ENCODE measurements at regions not wholly inside any gene's neighbourhood (a gene's known extent, or its start where the extent isn't known, plus 50 kb on each side); places are given as distances from the start of the nearest gene placed in this dataset.
"Not testable (repeated sequence)": the region's sequence is repeated elsewhere in the genome, so short reads cannot be mapped to it uniquely, and the experiment has no call there.

- DNase-seq (ENCODE audit: low spot score): no peak
Observed at GRCh38 chr9:90981726-90982125, 180.1 kb downstream of the SYK start.

- no peak for DNase-seq (ENCODE audit: low spot score)
Observed at GRCh38 chr9:90983394-90983793, 181.8 kb downstream of the SYK start.

- DNase-seq (ENCODE audit: low spot score): no peak
Observed at GRCh38 chr9:90985631-90986030, 184.0 kb downstream of the SYK start.

- DNase-seq (ENCODE audit: low spot score): no peak
Observed at GRCh38 chr9:90986161-90986560, 184.5 kb downstream of the SYK start.

- DNase-seq (ENCODE audit: low spot score): no peak
Observed at GRCh38 chr9:90987566-90987965, 185.9 kb downstream of the SYK start.

- no peak for DNase-seq (ENCODE audit: low spot score)
Observed at GRCh38 chr9:90988318-90988717, 186.7 kb downstream of the SYK start.

- DNase-seq (ENCODE audit: low spot score): no peak
Observed at GRCh38 chr9:90991953-90992352, 190.3 kb downstream of the SYK start.

- no peak for DNase-seq (ENCODE audit: low spot score)
Observed at GRCh38 chr9:90995516-90995915, 193.9 kb downstream of the SYK start.

- no peak for DNase-seq (ENCODE audit: low spot score)
Observed at GRCh38 chr9:90996154-90997065, 194.8 kb downstream of the SYK start.

- DNase-seq (ENCODE audit: low spot score): no peak
Observed at GRCh38 chr9:90998573-90998972, 197.0 kb downstream of the SYK start.

GRCh38 chr9:90999425-91000397 lies 198.1 kb downstream of the SYK start:
- no peak for DNase-seq (ENCODE audit: low spot score)

GRCh38 chr9:91001146-91001611 lies 199.6 kb downstream of the SYK start:
- no peak for DNase-seq (ENCODE audit: low spot score)

- DNase-seq (ENCODE audit: low spot score): no peak
Observed at GRCh38 chr9:91004484-91004883, 202.9 kb downstream of the SYK start.

GRCh38 chr9:91004992-91005391 lies 203.4 kb downstream of the SYK start:
- no peak for DNase-seq (ENCODE audit: low spot score)

GRCh38 chr9:91006046-91006445 lies 204.4 kb downstream of the SYK start:
- DNase-seq (ENCODE audit: low spot score): no peak

GRCh38 chr9:91008568-91008967 lies 206.9 kb downstream of the SYK start:
- DNase-seq (ENCODE audit: low spot score): no peak

GRCh38 chr9:91011891-91012290 lies 210.3 kb downstream of the SYK start:
- no peak for DNase-seq (ENCODE audit: low spot score)

- no peak for DNase-seq (ENCODE audit: low spot score)
Observed at GRCh38 chr9:91012933-91013841, 211.6 kb downstream of the SYK start.

GRCh38 chr9:91017245-91017644 lies 215.6 kb downstream of the SYK start:
- no peak for DNase-seq (ENCODE audit: low spot score)

GRCh38 chr9:91019871-91020270 lies 218.3 kb downstream of the SYK start:
- not testable (repeated sequence) for DNase-seq (ENCODE audit: low spot score)

- not testable (repeated sequence) for DNase-seq (ENCODE audit: low spot score)
Observed at GRCh38 chr9:91021656-91022055, 220.0 kb downstream of the SYK start.

- no peak for DNase-seq (ENCODE audit: low spot score)
Observed at GRCh38 chr9:91023741-91024140, 222.1 kb downstream of the SYK start.
